Motor neuron (in vitro differentiated cells): ENCODE measurements at regions not wholly inside any gene's neighbourhood (a gene's known extent, or its start where the extent isn't known, plus 50 kb on each side); places are given as distances from the start of the nearest gene placed in this dataset.

Experiments used
- ATAC-seq, 8 experiments: fragments of 200-7000 bp; cut with Tn5 transposase; replicated peaks in 6 of 8; 2 replicates each; pipeline ENCODE4 v1.8.0; 2021; ENCODE audit warnings: mild to moderate bottlenecking in 8 of 8, moderate library complexity in 8 of 8
- H3K27ac ChIP-seq, 2 donors: fragments of 250-450 bp; sonication (Bioruptor Pico); 2 replicates each; pipeline ENCODE4 v1.9.0; 2021; ENCODE audit warnings: antibody characterized with exemption in 2 of 2, mild to moderate bottlenecking in 2 of 2, moderate library complexity in 1 of 2
- H3K4me1 ChIP-seq, 2 donors: fragments of 250-450 bp; sonication (Bioruptor Pico); replicated peaks in 1 of 2; 2 replicates each; pipeline ENCODE4 v1.6.1; 2021; ENCODE audit warnings: antibody characterized with exemption in 2 of 2, mild to moderate bottlenecking in 2 of 2, moderate library complexity in 1 of 2
- H3K4me3 ChIP-seq, 5 donors: fragments of 250-450 bp; sonication (Bioruptor Pico); 2 replicates each; pipeline ENCODE4 v1.9.0; 2021; ENCODE audit warnings: antibody characterized with exemption in 5 of 5, mild to moderate bottlenecking in 5 of 5, moderate library complexity in 4 of 5
- WGBS, 10 experiments: fragments of 450-650 bp; shearing (Covaris generic); methylation state at CpG; one replicate each; pipeline ENCODE4 v1.0.0; 2022; 5-methylcytosine and 5-hydroxymethylcytosine counted together
- in situ Hi-C, 9 experiments: fragments of 400-800 bp; cut with MboI; loops; one replicate each; pipeline ENCODE4 v1.15.0; 2021; ENCODE audit warnings: low sequenced_read_pairs in 9 of 9, low pct_unique_long_range_greater_than_20kb in 2 of 9; ENCODE audit not compliant: unreplicated experiment in 9 of 9

DNA sequence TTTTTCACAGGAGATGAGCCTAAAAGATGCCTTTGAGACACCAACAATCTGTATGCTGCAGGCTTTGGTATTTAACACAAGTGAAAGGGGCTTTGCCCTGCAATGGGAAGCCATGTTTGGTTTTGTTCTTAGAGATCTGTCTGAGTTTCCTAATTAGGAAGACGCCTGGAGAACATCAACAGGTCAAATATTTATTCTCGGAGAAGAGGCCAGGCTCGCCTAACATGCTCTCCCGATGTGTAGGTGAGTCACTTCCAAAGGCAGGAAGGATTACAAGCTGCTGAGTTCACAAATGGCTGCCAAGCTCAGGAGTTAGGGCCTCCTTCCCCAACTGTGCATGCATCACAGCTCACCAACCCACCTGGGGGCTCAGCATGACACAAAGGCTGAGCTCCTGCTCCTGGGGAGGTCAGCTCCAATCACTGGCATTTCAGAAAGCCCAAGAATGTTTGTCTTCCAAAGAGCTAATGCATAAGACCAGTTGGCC lies 119.5 kb upstream of the PRICKLE2 start:
- 0 to 90% (median 49%) methylated on average over 1 to 4 of the region's 4 CpGs; no CpG with 5 or more reads in 2 of the 10 experiments for WGBS, 10 experiments

DNA sequence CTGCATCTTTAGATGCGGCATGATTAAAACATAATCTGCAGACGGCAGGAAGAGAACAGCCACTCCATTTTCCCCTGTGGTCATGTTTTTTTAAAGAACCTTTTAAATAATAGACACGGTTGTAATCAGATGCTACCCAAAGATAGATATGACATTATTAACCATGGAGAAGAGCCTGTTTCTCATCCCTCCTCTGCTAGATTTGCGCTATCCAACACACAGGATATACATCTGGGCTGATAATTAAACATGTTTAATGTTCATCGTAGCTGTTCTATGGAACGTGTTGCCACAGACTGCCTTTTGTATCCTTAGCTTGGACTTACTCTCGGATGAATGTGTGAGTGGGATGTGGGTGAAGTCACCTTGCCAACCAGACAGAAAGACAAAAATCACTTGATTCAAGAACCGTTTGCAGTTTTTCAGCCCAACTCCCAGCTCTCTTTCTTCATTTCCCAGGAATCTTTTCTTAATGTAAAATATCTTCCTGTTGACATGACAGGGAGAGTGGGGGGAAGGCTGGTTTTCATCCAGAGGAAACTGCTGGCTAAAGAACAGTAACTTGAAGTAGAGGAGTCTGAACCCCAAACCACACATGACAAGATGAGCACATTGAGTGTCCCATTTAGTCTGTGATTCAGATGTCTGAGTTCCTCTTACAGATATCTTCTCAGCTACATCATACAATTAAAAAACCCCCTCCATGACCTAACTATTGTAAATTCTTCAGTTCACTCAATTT lies 118.6 kb upstream of the PRICKLE2 start:
- no peak overlapping the region for H3K4me3 ChIP-seq
- 63 to 95% (median 71%) methylated on average over 1 to 8 of the region's 8 CpGs for WGBS, 10 experiments

More for the DNA sequence above, 119.5 kb upstream of the PRICKLE2 start:
- ATAC-seq: peak in 4 of 8 experiments; percentile 8 to 44 (median 21)
- peaks cover 39 to 50% of the 10 kb centered on the region in 2 donors for H3K4me1 ChIP-seq
- in situ Hi-C loops: no loop called here
- H3K27ac ChIP-seq: no peak overlapping the region
- no peak overlapping the region for H3K4me3 ChIP-seq

GRCh38 chr3:64342940-64343688 lies 117.8 kb upstream of the PRICKLE2 start:
- no peak overlapping the region for H3K4me3 ChIP-seq
- H3K27ac ChIP-seq: peak overlapping the region in 1 of 2 donors; percentile 33
- peak; percentile 19 to 89 (median 68) for ATAC-seq
- H3K4me1 ChIP-seq: peaks cover 39 to 50% of the 10 kb centered on the region in 2 donors
- WGBS, 10 experiments: 0 to 85% (median 71%) methylated on average over 1 to 5 of the region's 6 CpGs
- in situ Hi-C loops: no loop called here

More for the DNA sequence above, 118.6 kb upstream of the PRICKLE2 start:
- Histone ChIP-seq H3K27ac (no peak overlapping the region), H3K4me1 (peaks cover 39 to 50% of the 10 kb centered on the region in 2 donors)
- ATAC-seq: peak in 3 of 8 experiments; percentile 39 to 58 (median 47)
- in situ Hi-C loops: no loop called here

- no peak for ATAC-seq
- Histone ChIP-seq H3K27ac (no peak overlapping the region), H3K4me1 (peaks cover 39 to 47% of the 10 kb centered on the region in 2 donors), H3K4me3 (no peak overlapping the region)
- in situ Hi-C loops: no loop called here
- WGBS, 10 experiments: 67 to 100% (median 92%) methylated on average over 1 of the region's 1 CpG; no CpG with 5 or more reads in 4 of the 10 experiments
Observed at GRCh38 chr3:64341296-64341695, 116.0 kb upstream of the PRICKLE2 start.

DNA sequence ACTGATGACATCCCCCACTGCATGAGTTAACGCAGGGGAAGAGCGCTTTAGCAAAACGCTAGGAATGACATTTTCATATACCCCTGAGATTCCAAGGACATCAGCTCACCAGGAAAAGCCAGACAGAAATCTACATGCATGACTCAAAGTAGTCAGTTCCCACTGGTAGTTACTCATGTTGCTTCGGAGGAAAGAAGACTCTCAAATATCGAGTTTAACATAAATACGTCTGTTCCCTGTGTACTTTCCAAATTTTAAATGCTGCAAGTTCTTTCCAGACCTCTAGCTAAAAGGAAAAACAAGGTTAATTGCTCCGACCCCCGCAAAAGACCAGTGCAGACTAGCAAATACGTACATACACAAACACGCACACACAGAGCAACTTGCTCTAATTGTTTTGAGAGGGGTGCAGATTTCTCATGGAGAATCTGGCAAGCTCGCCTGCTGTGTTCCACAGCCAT lies 115.4 kb upstream of the PRICKLE2 start:
- peaks cover 39 to 47% of the 10 kb centered on the region in 2 donors for H3K4me1 ChIP-seq
- in situ Hi-C loops: no loop called here
- H3K27ac ChIP-seq: no peak overlapping the region
- ATAC-seq: peak in 3 of 8 experiments; percentile 59 to 76 (median 69)
- no peak overlapping the region for H3K4me3 ChIP-seq
- 23 to 93% (median 79%) methylated on average over 3 to 11 of the region's 11 CpGs; no CpG with 5 or more reads in 1 of the 10 experiments for WGBS, 10 experiments

DNA sequence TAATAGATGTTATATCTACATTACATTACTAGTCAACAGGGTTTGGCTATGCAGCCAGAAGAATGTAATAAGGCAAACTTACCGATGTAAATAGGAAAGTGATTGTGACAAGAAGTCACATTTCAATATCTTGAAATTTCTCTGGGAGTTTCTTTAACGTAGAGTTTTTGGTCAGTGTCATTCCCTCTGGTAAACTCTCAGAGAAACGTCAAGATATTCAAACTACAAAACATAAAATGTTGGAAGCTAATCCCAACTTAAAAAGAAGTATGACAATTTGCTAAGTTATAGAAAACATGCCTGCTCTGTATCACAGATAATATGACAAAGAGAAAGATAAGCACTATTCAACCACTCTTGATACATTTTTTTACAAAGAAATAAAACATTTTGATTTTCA lies 111.2 kb upstream of the PRICKLE2 start:
- 63 to 100% (median 92%) methylated on average over 2 to 3 of the region's 3 CpGs for WGBS, 10 experiments
- in situ Hi-C loops: no loop called here
- no peak overlapping the region for H3K27ac ChIP-seq
- H3K4me1 ChIP-seq: peaks cover 7 to 11% of the 10 kb centered on the region in 2 donors
- no peak for ATAC-seq
- H3K4me3 ChIP-seq: no peak overlapping the region

DNA sequence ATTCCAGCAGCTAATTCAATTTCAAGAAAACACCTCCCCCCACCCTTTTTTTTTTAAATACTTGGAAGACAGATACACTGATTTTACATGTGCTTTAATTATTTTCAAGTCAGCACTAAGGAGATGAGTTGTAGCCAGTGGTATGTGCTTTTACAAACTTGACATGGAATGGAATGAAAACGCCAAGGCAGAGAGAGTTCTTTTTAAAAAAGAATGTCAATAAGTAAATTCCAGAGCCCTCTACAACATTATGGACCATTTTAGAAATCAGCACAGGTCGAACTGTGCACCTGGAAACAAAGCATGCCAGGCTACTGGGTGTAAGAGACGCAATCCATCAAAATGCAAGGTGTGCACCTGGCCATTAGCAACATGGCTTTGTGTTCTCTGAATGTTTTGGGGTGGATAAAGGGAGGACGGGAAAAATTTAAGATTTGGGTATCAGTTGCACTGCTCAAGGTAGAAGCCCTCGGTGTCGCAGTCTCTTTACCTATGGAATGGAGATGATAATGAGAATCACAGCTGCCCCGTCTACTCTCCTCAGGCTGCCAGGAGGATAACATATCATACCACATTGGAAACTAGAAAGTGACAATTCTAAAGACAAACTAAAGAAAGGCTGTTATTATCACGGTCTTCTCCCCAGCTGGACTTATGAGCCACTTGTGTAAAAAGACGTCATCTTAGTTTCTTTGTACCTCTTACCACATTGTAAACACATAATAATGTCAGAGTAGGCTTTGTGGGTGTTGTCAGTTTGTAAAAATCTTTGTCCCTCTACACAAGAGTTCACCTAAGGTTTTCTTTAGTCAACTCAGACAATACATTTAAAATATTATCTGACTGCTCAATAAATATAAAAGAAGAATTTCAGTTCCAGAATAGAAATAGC lies 107.4 kb upstream of the PRICKLE2 start:
- H3K4me1 ChIP-seq: no peaks in the 10 kb centered on the region
- in situ Hi-C loops: no loop called here
- peak in 1 of 8 experiments; percentile 78 for ATAC-seq
- no peak overlapping the region for H3K27ac ChIP-seq
- 60 to 89% (median 74%) methylated on average over 1 to 8 of the region's 9 CpGs; no CpG with 5 or more reads in 2 of the 10 experiments for WGBS, 10 experiments
- H3K4me3 ChIP-seq: no peak overlapping the region

DNA sequence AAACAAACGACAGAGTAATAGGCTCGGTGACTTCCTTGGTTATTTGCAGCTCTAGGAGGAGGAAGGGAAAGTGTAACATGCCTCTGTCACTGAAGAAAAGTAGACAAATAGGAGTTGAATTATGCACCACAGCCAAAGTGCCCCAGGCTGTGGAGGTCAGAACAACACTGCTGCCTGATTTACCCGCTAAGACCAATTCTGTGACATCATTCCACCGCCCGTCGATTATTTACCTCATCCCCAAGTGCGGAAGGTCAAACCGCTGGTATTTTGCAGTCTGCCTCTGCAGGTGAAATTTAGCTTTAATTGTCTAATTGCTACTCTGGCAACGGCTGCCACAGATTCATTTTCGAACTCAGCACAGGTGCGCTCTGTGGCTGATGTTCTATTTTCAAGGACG lies 106.3 kb upstream of the PRICKLE2 start:
- in situ Hi-C loops: no loop called here
- no peak for ATAC-seq

GRCh38 chr3:64329037-64329436 lies 103.8 kb upstream of the PRICKLE2 start:
- in situ Hi-C loops: no loop called here
- Histone ChIP-seq H3K27ac (no peak overlapping the region), H3K4me1 (no peaks in the 10 kb centered on the region), H3K4me3 (no peak overlapping the region)
- ATAC-seq: no peak
- 74 to 100% (median 96%) methylated on average over 2 to 3 of the region's 3 CpGs; no CpG with 5 or more reads in 2 of the 10 experiments for WGBS, 10 experiments

More for the DNA sequence above, 106.3 kb upstream of the PRICKLE2 start:
- H3K4me1 ChIP-seq: no peaks in the 10 kb centered on the region
- no peak overlapping the region for H3K4me3 ChIP-seq
- no peak overlapping the region for H3K27ac ChIP-seq
- 71 to 100% (median 90%) methylated on average over 1 to 10 of the region's 12 CpGs for WGBS, 10 experiments

DNA sequence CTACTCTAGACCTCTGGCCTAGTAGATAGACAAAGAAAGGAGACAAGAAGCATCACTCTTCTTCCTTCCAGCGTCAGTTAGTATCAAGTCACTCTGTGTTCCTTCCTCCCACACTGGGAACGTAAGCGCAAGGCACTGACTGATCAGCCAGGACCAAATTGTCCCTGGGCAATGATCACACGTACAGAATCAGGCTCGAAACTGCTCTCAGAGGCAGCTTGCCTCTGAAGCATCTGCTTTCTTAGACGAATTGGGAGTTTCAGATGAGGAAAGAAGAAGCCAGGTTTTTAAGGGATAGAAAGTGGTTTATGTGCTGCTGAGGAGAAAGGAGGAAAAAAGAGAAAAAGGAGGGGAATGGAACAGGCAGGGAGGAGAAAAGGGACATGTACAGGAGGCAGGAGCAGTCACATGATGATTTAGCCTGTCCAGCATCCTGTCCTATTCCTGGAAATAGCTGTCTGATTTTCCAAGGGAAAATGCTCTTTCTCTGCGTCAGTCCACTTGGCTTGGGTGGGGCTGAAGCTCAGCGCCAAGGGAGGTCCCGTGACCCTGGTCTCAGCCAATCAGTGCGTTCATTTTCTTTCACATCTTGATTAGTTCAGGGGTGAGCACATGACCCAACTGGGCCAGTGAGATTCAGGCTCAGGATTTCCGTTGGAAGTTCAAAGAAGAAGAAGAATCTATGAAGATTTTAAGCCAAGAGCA lies 102.0 kb upstream of the PRICKLE2 start:
- ATAC-seq: peak in 4 of 8 experiments; percentile 23 to 96 (median 74)
- 7 to 97% (median 84%) methylated on average over 2 to 10 of the region's 11 CpGs for WGBS, 10 experiments

GRCh38 chr3:64321747-64322146 lies 96.5 kb upstream of the PRICKLE2 start:
- ATAC-seq: peak; percentile 63 to 99 (median 96)
- WGBS, 10 experiments: 0 to 25% (median 15%) methylated on average over 1 of the region's 1 CpG; no CpG with 5 or more reads in 6 of the 10 experiments
- in situ Hi-C loops: no loop called here

More for the DNA sequence above, 102.0 kb upstream of the PRICKLE2 start:
- Histone ChIP-seq H3K4me1 (peaks cover 3 to 7% of the 10 kb centered on the region in 2 donors), H3K4me3 (no peak overlapping the region), H3K27ac (no peak overlapping the region)
- in situ Hi-C loops: no loop called here

DNA sequence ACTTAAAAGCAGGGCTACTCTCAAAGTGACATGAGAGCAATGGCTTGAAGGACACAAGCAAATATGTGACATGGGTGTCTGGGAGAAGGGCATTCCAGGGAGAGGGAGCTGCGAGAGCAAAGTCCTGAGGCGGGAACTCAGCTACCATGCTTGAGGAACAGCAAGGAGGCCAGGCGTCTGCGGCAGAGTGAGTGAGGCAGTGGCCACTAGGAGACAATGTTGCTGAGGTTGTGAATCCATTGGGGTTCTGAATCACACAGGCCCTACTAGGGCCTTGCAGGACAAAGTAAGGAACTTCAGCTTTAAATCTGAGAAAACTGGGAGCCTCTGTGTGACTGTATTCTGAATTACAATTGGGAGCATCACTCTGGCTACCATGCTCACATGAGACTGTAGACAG lies 94.1 kb upstream of the PRICKLE2 start:
- Histone ChIP-seq H3K27ac (no peak overlapping the region), H3K4me1 (peaks cover 11 to 17% of the 10 kb centered on the region in 2 donors), H3K4me3 (no peak overlapping the region)
- no peak for ATAC-seq
- WGBS, 10 experiments: 80 to 100% (median 88%) methylated on average over 1 to 4 of the region's 4 CpGs; no CpG with 5 or more reads in 5 of the 10 experiments
- in situ Hi-C loops: no loop called here

More at GRCh38 chr3:64321747-64322146, 96.5 kb upstream of the PRICKLE2 start:
- Histone ChIP-seq H3K4me1 (peaks cover 11 to 17% of the 10 kb centered on the region in 2 donors), H3K4me3 (no peak overlapping the region), H3K27ac (no peak overlapping the region)
